Prostate gland (tissue), 1 donor: ENCODE measurements at regions not wholly inside any gene's neighbourhood (a gene's known extent, or its start where the extent isn't known, plus 50 kb on each side); places are given as distances from the start of the nearest gene placed in this dataset.

ENCODE experiments used
- POLR2A ChIP-seq: fragments of 450-650 bp; IDR thresholded peaks from one replicate; pipeline ENCODE4 v1.6.1; 2016; ENCODE audit warnings: antibody characterized with exemption, mild to moderate bottlenecking
- POLR2AphosphoS5 ChIP-seq: sonication (generic); formaldehyde crosslinking; IDR thresholded peaks from one replicate; pipeline ENCODE4 v1.6.1; 2017; ENCODE audit warnings: antibody characterized with exemption

DNA sequence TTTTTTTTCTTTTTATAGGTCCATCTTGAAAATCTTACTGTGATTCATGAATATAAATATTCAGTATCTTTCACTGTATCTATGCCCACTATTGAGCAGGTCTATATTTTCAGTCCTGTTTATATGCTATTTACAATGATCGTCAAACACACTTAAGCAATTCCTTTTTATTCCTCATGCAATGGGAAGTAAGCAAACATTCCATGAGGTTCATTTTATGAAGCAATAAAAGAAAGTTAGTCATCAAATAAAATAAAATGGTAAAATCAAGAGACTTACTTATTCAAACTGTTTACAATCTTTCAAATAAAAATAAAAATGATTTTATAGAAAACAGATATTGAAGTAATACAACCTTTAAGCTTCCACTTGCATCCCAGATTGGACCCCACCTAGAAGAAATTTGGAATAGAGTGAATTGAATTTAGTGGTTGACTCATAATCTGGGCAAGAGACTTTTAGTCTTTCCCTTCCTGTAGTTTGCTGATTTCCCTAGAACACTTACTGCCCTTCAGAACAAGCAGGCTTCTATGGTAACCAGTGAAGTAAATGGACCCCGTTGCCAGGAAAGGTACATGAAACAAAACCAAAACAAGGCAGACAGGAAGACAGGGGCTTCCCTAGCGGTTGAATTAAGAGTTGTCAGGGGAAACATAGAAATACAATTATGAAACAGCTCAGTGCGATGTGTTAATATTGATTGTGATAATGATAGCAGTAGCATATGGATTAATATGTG, 241.0 kb upstream of the ATP2B1 start:
- TF ChIP-seq POLR2A (no peak), POLR2AphosphoS5 (peak; percentile 47)
